ENCODE measurements at regions not wholly inside any gene's neighbourhood (a gene's known extent, or its start where the extent isn't known, plus 50 kb on each side); places are given as distances from the start of the nearest gene placed in this dataset.

- TF ChIP-seq EZH2phosphoT487 (IDR thresholded peaks at IDR 0.05; ENCODE audit: low read depth, severe bottlenecking, unreplicated experiment): no peak
- TF ChIP-seq CTCF (IDR thresholded peaks at IDR 0.05; ENCODE audit: poor library complexity): no peak
- no peak for TF ChIP-seq EZH2 (IDR thresholded peaks at IDR 0.05; ENCODE audit: borderline replicate concordance)
These were observed 114.8 kb upstream of the NEIL3 start for GRCh38 chr4:177194906-177195305.

Data from hepatocyte (in vitro differentiated cells).